ENCODE measurements at regions not wholly inside any gene's neighbourhood (a gene's known extent, or its start where the extent isn't known, plus 50 kb on each side); places are given as distances from the start of the nearest gene placed in this dataset.
"Not testable (repeated sequence)": the region's sequence is repeated elsewhere in the genome, so short reads cannot be mapped to it uniquely, and the experiment has no call there.

- no peaks in the 10 kb centered on the region for H3K36me3 ChIP-seq
- H3K27me3 ChIP-seq: peaks cover 8% of the 10 kb centered on the region
- no peak for DNase-seq
- H3K4me3 ChIP-seq (ENCODE audit: low read depth, low read length): no peak overlapping the region
- TF ChIP-seq CTCF (IDR thresholded peaks at IDR 0.05; ENCODE audit: low read depth, low read length): no peak
- no peaks in the 10 kb centered on the region for H3K9me3 ChIP-seq
- H3K4me1 ChIP-seq: no peaks in the 10 kb centered on the region
Observed at GRCh38 chr12:131628766-131629448, 82.0 kb upstream of the SFSWAP start.

- Histone ChIP-seq H3K9me3 (no peaks in the 10 kb centered on the region), H3K36me3 (no peaks in the 10 kb centered on the region), H3K4me1 (no peaks in the 10 kb centered on the region), H3K4me3 (ENCODE audit: low read depth, low read length) (no peak overlapping the region), H3K27me3 (no peaks in the 10 kb centered on the region)
- no peak for DNase-seq
- TF ChIP-seq CTCF (IDR thresholded peaks at IDR 0.05; ENCODE audit: low read depth, low read length): no peak
Observed at GRCh38 chr12:131631230-131631629, 79.7 kb upstream of the SFSWAP start.

- H3K27me3 ChIP-seq; H3K4me3 ChIP-seq (ENCODE audit: low read depth, low read length); H3K4me1 ChIP-seq; H3K9me3 ChIP-seq; DNase-seq; H3K36me3 ChIP-seq: not testable (repeated sequence)
Observed at GRCh38 chr12:131631889-131632651, 78.8 kb upstream of the SFSWAP start.

GRCh38 chr12:131632652-131633023 lies 78.3 kb upstream of the SFSWAP start:
- not testable (repeated sequence) for H3K9me3 ChIP-seq; DNase-seq; H3K27me3 ChIP-seq; H3K4me1 ChIP-seq; H3K36me3 ChIP-seq; H3K4me3 ChIP-seq (ENCODE audit: low read depth, low read length)

GRCh38 chr12:131633610-131634009 lies 77.3 kb upstream of the SFSWAP start:
- not testable (repeated sequence) for H3K27me3 ChIP-seq; DNase-seq; H3K9me3 ChIP-seq; H3K4me3 ChIP-seq (ENCODE audit: low read depth, low read length); H3K36me3 ChIP-seq; H3K4me1 ChIP-seq

GRCh38 chr12:131634037-131634436 lies 76.9 kb upstream of the SFSWAP start:
- Histone ChIP-seq H3K4me3 (ENCODE audit: low read depth, low read length) (no peak overlapping the region), H3K9me3 (no peaks in the 10 kb centered on the region), H3K27me3 (no peaks in the 10 kb centered on the region), H3K36me3 (no peaks in the 10 kb centered on the region), H3K4me1 (no peaks in the 10 kb centered on the region)
- no peak for DNase-seq
- TF ChIP-seq CTCF (IDR thresholded peaks at IDR 0.05; ENCODE audit: low read depth, low read length): no peak

GRCh38 chr12:131635012-131635411 lies 75.9 kb upstream of the SFSWAP start:
- not testable (repeated sequence) for H3K27me3 ChIP-seq; DNase-seq; H3K4me3 ChIP-seq (ENCODE audit: low read depth, low read length)

GRCh38 chr12:131635491-131636122 lies 75.3 kb upstream of the SFSWAP start:
- H3K4me3 ChIP-seq (ENCODE audit: low read depth, low read length): no peak overlapping the region
- no peaks in the 10 kb centered on the region for H3K4me1 ChIP-seq
- DNase-seq: no peak
- no peaks in the 10 kb centered on the region for H3K27me3 ChIP-seq
- H3K36me3 ChIP-seq: no peaks in the 10 kb centered on the region
- no peak for TF ChIP-seq CTCF (IDR thresholded peaks at IDR 0.05; ENCODE audit: low read depth, low read length)
- H3K9me3 ChIP-seq: no peaks in the 10 kb centered on the region

More at GRCh38 chr12:131635012-131635411, 75.9 kb upstream of the SFSWAP start:
- H3K4me1 ChIP-seq, H3K9me3 ChIP-seq, H3K36me3 ChIP-seq: not testable (repeated sequence)

Data from BE2C (cell line).